ENCODE measurements at regions not wholly inside any gene's neighbourhood (a gene's known extent, or its start where the extent isn't known, plus 50 kb on each side); places are given as distances from the start of the nearest gene placed in this dataset.

DNA sequence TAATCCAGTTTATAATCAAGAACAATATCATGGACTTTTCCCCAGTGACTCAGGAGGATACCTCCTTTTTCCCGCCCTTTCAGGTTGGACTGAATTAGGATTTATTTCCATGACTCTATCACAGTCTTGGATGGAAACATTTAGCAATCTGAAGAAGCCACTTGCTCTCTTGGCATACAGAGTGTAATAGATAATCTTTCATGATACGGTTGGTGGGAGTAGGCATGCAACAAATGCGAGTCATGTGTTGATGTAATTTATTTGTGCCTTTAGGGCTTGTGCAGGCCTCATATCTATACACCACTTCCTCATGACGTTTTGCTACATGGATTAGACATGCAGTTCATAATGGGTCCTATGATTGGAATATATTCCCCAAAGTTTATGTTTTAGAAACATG, 54.2 kb upstream of the MCTP2 start:
- no peak overlapping the region for H3K4me3 ChIP-seq (replicated peaks in 1 of 2; ENCODE audit: low read depth in 2 of 2, low read length in 2 of 2)
- no peak for DNase-seq (ENCODE audit: low read depth in 2 of 2)
- TF ChIP-seq, protein P1, sequence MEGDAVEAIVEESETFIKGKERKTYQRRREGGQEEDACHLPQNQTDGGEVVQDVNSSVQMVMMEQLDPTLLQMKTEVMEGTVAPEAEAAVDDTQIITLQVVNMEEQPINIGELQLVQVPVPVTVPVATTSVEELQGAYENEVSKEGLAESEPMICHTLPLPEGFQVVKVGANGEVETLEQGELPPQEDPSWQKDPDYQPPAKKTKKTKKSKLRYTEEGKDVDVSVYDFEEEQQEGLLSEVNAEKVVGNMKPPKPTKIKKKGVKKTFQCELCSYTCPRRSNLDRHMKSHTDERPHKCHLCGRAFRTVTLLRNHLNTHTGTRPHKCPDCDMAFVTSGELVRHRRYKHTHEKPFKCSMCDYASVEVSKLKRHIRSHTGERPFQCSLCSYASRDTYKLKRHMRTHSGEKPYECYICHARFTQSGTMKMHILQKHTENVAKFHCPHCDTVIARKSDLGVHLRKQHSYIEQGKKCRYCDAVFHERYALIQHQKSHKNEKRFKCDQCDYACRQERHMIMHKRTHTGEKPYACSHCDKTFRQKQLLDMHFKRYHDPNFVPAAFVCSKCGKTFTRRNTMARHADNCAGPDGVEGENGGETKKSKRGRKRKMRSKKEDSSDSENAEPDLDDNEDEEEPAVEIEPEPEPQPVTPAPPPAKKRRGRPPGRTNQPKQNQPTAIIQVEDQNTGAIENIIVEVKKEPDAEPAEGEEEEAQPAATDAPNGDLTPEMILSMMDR (IDR thresholded peaks at IDR 0.05; ENCODE audit: low read depth, low read length) = no peak

DNA sequence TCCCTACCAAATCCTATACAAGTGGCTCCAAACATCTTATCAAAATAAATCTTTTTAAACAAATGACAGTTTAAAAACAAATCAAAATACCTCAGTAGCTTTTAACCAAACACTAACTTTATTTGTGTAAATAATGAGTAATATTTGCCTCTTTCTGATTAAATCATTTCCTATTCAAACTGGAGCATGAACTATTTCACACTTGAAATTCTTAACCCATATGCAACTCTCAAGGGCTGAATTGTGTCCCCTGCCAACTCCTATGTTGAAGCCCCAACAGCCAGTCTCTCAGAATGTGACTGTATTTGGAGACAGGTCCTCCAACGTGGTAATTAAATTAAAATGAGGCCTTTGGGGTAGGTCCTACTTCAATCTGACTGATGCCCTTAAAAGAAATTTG, 55.9 kb upstream of the MCTP2 start:
- no peak overlapping the region for H3K4me3 ChIP-seq (replicated peaks in 1 of 2; ENCODE audit: low read depth in 2 of 2, low read length in 2 of 2)

DNA sequence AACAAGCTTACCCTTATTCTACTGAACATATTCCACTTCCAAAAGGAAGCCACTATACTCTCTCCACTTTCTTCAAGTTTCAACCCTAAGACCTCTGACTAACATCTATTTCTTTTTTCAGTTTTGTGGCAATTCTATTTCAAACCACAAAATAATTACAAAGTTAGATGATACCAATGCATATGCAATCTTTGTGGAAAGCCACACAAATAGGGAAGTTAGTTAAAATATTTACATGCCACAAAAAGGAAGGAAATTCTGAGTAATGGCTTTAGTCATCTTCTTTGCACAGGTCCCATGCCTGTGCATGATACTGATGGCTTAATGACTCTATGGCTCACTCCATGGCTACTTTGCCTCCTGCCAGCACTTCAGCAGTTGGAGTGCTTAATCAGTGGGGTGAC, 57.0 kb upstream of the MCTP2 start:
- no peak overlapping the region for H3K4me3 ChIP-seq (replicated peaks in 1 of 2; ENCODE audit: low read depth in 2 of 2, low read length in 2 of 2)
- peak in 1 of 2 donors; percentile 24 for DNase-seq (ENCODE audit: low read depth in 2 of 2)
- TF ChIP-seq, protein P1 (IDR thresholded peaks at IDR 0.05; ENCODE audit: low read depth, low read length) = no peak

More for the DNA sequence above, 55.9 kb upstream of the MCTP2 start:
- DNase-seq (ENCODE audit: low read depth in 2 of 2) = no peak
- TF ChIP-seq, protein P1 (IDR thresholded peaks at IDR 0.05; ENCODE audit: low read depth, low read length) = no peak

DNA sequence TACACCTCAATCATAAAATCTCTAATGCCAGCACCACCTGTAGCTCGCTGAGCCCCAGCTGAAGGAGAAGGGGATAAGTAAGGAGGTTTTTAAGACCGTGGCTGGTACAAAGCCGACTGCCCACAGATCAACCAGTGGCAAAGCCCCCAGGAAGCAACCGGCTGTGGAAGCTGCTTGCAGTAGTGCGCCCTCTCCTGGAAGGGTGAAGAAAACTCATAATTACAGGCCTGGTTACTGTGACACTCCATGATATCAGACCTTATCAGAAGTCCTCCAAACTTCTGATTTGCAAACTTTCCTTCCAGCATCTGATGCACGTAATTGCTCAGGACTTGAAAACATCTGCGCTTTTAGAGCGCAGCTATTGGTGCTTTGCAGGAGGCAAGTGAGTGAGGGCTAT, 63.1 kb upstream of the MCTP2 start:
- DNase-seq (ENCODE audit: low read depth in 2 of 2) = no peak
- TF ChIP-seq, protein P1 (IDR thresholded peaks at IDR 0.05; ENCODE audit: low read depth, low read length) = no peak
- H3K4me3 ChIP-seq (replicated peaks in 1 of 2; ENCODE audit: low read depth in 2 of 2, low read length in 2 of 2) = no peak overlapping the region

DNA sequence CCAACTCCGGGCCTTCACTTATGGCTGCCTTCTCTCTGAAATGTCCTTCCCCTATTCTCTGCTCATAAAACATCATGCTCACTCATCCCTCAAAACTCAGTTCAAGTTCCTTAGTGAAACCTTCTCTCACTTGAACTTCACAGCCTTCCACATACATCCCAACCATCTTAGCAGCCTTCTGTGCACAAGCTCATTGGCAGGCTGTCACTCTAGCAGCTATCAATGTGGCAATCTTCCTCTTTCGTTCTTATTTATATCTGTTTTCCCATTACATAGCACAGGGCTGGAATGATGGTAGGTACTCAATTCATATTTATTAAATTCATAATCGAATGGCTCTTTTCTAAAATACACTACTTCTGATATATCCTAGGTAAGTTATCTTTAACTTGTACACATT, 66.4 kb upstream of the MCTP2 start:
- no peak overlapping the region for H3K4me3 ChIP-seq (replicated peaks in 1 of 2; ENCODE audit: low read depth in 2 of 2, low read length in 2 of 2)
- DNase-seq (ENCODE audit: low read depth in 2 of 2) = no peak
- TF ChIP-seq, protein P1 (IDR thresholded peaks at IDR 0.05; ENCODE audit: low read depth, low read length) = no peak

DNA sequence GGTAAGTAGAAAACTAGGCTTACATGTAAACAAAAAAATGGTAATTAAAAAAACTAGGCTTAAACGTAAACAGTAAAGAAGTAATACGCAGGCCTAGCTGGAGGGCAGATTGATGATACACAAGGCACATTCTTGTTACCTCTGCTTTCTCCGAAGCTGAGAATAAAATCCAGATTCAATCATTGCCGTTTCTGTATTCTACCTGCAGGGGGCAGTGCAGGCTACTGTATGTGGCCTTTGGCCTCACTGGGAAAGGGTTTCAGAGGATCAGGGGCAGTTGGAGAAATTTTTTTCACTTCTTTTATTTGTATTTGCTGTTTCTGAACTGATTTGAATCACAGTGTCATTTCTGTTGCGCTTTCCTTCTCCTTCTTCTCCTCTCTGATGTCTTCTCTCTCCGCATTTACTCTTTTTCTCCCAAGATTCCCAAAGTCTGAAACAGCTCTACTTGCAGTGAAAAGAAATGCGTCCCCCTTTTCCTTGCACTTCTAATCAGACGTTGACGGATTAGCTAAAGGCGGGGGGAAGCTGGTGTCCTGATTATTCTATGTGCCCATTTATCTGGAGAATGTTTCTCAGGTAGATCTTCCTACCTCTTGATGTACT, 67.1 kb upstream of the MCTP2 start:
- H3K4me3 ChIP-seq (replicated peaks in 1 of 2; ENCODE audit: low read depth in 2 of 2, low read length in 2 of 2) = no peak overlapping the region
- TF ChIP-seq, protein P1 (IDR thresholded peaks at IDR 0.05; ENCODE audit: low read depth, low read length) = peak; percentile 54
- DNase-seq (ENCODE audit: low read depth in 2 of 2) = peak; percentile 23 to 40

DNA sequence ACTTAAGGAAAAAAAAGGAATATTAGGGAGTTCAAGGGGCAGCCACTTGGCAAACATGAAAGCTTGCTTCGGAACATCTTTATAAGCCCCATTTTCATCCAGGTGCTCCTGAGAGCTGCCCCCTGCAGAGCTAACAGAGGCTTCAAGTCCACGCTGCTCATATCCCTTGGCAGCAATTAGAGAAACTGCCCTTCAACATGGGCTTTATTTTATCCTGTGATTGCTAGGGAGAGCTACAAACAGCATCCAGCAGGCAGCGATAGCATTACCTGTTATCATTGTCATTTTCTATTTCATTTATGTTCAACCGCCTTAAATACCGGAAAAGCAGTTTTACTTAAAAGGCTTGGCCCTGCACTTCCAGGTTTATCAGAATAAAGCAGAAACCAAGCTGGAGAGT, 68.4 kb upstream of the MCTP2 start:
- DNase-seq (ENCODE audit: low read depth in 2 of 2) = no peak
- H3K4me3 ChIP-seq (replicated peaks in 1 of 2; ENCODE audit: low read depth in 2 of 2, low read length in 2 of 2) = no peak overlapping the region
- TF ChIP-seq, protein P1 (IDR thresholded peaks at IDR 0.05; ENCODE audit: low read depth, low read length) = no peak

Measured in cardiac fibroblast (primary cell).